KMS-11 (cell line): ENCODE measurements at regions not wholly inside any gene's neighbourhood (a gene's known extent, or its start where the extent isn't known, plus 50 kb on each side); places are given as distances from the start of the nearest gene placed in this dataset.

Experiments used
- H2AFZ ChIP-seq: fragments of 200-600 bp; sonication (generic); 2 replicates; pipeline ENCODE4 v1.6.1; 2016; ENCODE audit warnings: antibody characterized with exemption, mixed run types, low read depth
- H3K27ac ChIP-seq: fragments of 200-600 bp; sonication (generic); 2 replicates; pipeline ENCODE4 v1.6.1; 2016; ENCODE audit warnings: mild to moderate bottlenecking, mixed run types
- H3K27me3 ChIP-seq: fragments of 200-600 bp; sonication (generic); 2 replicates; pipeline ENCODE4 v1.6.1; 2017; ENCODE audit warnings: mild to moderate bottlenecking, low read depth, mixed run types, moderate library complexity; ENCODE audit not compliant: insufficient read depth
- H3K36me3 ChIP-seq: fragments of 200-600 bp; sonication (generic); 2 replicates; pipeline ENCODE4 v1.6.1; 2017; ENCODE audit warnings: mild to moderate bottlenecking, mixed run types; ENCODE audit not compliant: insufficient read depth
- H3K4me1 ChIP-seq: fragments of 200-600 bp; sonication (generic); 2 replicates; pipeline ENCODE4 v1.6.1; 2016; ENCODE audit warnings: mild to moderate bottlenecking, low read depth, mixed run types; ENCODE audit not compliant: poor library complexity, severe bottlenecking
- H3K4me2 ChIP-seq: fragments of 200-600 bp; sonication (generic); 2 replicates; pipeline ENCODE4 v1.7.0; 2016; ENCODE audit warnings: mild to moderate bottlenecking, mixed run types
- H3K4me3 ChIP-seq: fragments of 200-600 bp; sonication (generic); IDR thresholded peaks from 2 replicates; pipeline ENCODE4 v1.6.1; 2017; ENCODE audit warnings: low read depth, low read length, mixed read lengths; ENCODE audit not compliant: insufficient read depth
- H3K79me2 ChIP-seq: fragments of 200-600 bp; sonication (generic); 2 replicates; pipeline ENCODE4 v1.6.1; 2016; ENCODE audit warnings: low read depth, mixed run types; ENCODE audit not compliant: insufficient read depth
- H3K9ac ChIP-seq: fragments of 200-600 bp; sonication (generic); 2 replicates; pipeline ENCODE4 v1.6.1; 2016; ENCODE audit warnings: mild to moderate bottlenecking, mixed run types
- H4K20me1 ChIP-seq: fragments of 200-600 bp; sonication (generic); 2 replicates; pipeline ENCODE4 v1.6.1; 2016; ENCODE audit warnings: mild to moderate bottlenecking, mixed run types; ENCODE audit not compliant: insufficient read depth
- CTCF ChIP-seq: fragments of 200-600 bp; sonication (generic); conservative IDR thresholded peaks from 2 replicates; pipeline ENCODE4 v1.6.1; 2017; ENCODE audit warnings: low read depth, mild to moderate bottlenecking, antibody characterized with exemption, low read length, moderate library complexity, mixed read lengths

DNA sequence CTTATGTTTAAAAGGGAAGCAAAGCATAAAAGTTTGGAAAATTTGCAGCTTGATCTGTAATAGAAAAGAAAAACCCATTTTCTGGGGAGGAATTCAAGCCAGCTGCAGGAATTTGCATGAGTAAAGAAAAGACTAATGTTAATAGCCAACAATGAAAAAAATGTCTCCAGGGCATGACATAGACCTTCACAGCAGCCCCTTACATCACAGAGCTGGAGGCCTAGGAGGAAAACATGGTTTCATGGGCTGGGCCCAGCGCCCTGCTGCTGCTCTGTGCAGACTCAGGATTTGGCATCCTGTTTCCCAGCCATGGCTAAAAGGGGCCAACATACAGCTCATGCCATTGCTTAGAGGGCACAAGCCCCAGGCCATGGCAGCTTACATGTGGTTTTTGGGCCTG lies 411.6 kb upstream of the MC4R start:
- H4K20me1 ChIP-seq: no peaks in the 10 kb centered on the region

DNA sequence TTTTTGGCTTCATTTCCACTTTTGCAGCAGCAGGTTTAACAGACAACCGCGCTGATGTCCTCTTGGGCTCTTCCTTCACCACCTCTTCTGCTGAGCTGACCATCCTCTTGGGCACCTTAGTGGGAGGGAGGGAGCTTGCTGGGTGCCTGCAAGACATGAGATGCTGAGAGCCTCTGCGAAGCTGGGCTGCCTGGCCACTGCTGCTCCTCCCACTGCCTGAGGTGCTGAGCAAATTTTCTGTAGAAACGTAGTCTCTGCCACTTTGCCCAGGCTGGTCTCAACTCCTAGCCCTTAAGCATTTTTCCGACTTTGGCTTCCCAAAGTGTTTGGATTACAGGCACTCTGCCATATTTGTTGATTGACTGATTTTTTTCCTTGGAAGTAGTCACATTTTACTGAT lies 422.2 kb upstream of the MC4R start:
- Histone ChIP-seq H4K20me1 (no peaks in the 10 kb centered on the region), H3K4me1 (no peaks in the 10 kb centered on the region), H3K9ac (no peak overlapping the region), H3K27ac (no peak overlapping the region), H3K79me2 (no peaks in the 10 kb centered on the region), H3K4me3 (no peak overlapping the region), H3K4me2 (no peak overlapping the region), H3K27me3 (no peaks in the 10 kb centered on the region), H2AFZ (no peak overlapping the region), H3K36me3 (no peaks in the 10 kb centered on the region)
- no peak for TF ChIP-seq CTCF

More for the DNA sequence above, 411.6 kb upstream of the MC4R start:
- Histone ChIP-seq H3K4me1 (no peaks in the 10 kb centered on the region), H2AFZ (no peak overlapping the region), H3K79me2 (no peaks in the 10 kb centered on the region), H3K27me3 (no peaks in the 10 kb centered on the region), H3K4me2 (no peak overlapping the region), H3K9ac (no peak overlapping the region), H3K27ac (no peak overlapping the region), H3K36me3 (no peaks in the 10 kb centered on the region), H3K4me3 (no peak overlapping the region)
- no peak for TF ChIP-seq CTCF

GRCh38 chr18:60804415-60804814 lies 431.8 kb upstream of the MC4R start:
- no peaks in the 10 kb centered on the region for H3K79me2 ChIP-seq
- no peak overlapping the region for H3K9ac ChIP-seq
- H3K36me3 ChIP-seq: no peaks in the 10 kb centered on the region
- H3K27ac ChIP-seq: no peak overlapping the region
- no peak overlapping the region for H3K4me2 ChIP-seq
- no peaks in the 10 kb centered on the region for H4K20me1 ChIP-seq
- no peak for TF ChIP-seq CTCF
- H3K27me3 ChIP-seq: no peaks in the 10 kb centered on the region
- H2AFZ ChIP-seq: no peak overlapping the region
- H3K4me3 ChIP-seq: no peak overlapping the region
- no peaks in the 10 kb centered on the region for H3K4me1 ChIP-seq

DNA sequence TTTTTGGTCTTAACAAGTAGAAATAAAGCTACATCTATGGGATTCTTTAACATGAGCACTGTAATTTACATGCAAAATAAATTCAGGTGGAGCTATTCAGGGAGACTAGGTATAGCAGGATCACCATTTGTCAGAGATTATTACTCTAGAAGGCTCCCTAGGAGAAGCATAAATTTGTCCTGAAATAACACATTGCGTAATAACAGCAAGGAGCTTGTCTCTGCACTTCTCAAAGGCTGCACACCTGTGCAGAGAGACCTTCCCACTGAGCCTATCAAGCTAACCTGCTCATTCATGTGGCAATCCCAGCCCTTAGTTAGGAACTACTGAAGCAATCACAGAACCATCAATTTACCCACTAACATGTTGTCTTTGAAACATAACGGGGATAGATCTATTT lies 437.4 kb upstream of the MC4R start:
- H3K27ac ChIP-seq: no peak overlapping the region
- no peak overlapping the region for H3K9ac ChIP-seq
- no peaks in the 10 kb centered on the region for H3K36me3 ChIP-seq
- H3K4me1 ChIP-seq: no peaks in the 10 kb centered on the region
- H2AFZ ChIP-seq: no peak overlapping the region
- no peak overlapping the region for H3K4me2 ChIP-seq
- no peaks in the 10 kb centered on the region for H3K27me3 ChIP-seq
- TF ChIP-seq CTCF: no peak
- H3K4me3 ChIP-seq: no peak overlapping the region
- H4K20me1 ChIP-seq: no peaks in the 10 kb centered on the region
- H3K79me2 ChIP-seq: no peaks in the 10 kb centered on the region

DNA sequence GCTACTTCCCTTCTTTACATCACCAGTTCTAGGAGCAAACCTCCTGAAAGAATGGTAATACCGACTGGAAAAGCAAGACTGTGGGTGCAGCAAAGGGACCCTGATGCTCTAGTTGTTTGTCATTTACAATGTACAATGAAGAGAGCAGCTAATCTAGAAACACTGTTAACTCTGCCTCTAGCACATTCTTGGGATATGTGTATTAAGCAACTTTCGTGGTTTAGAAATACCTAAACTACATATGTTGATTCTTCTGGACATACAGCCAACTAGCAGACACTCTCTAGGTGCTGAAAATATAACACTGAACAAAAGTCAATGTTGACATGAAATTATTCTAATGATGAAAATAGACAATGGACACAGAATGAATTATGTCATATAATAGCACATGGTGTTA lies 440.3 kb upstream of the MC4R start:
- no peak overlapping the region for H3K4me3 ChIP-seq
- no peaks in the 10 kb centered on the region for H3K36me3 ChIP-seq
- H3K27me3 ChIP-seq: no peaks in the 10 kb centered on the region
- no peak overlapping the region for H3K27ac ChIP-seq
- no peaks in the 10 kb centered on the region for H3K79me2 ChIP-seq
- no peak for TF ChIP-seq CTCF
- no peak overlapping the region for H3K4me2 ChIP-seq
- no peaks in the 10 kb centered on the region for H3K4me1 ChIP-seq
- H2AFZ ChIP-seq: no peak overlapping the region
- H4K20me1 ChIP-seq: no peaks in the 10 kb centered on the region
- H3K9ac ChIP-seq: no peak overlapping the region
